GM21447 (cell line): ENCODE measurements at regions not wholly inside any gene's neighbourhood (a gene's known extent, or its start where the extent isn't known, plus 50 kb on each side); places are given as distances from the start of the nearest gene placed in this dataset.
"Not testable (repeated sequence)": the region's sequence is repeated elsewhere in the genome, so short reads cannot be mapped to it uniquely, and the experiment has no call there.

Source experiments
- ATAC-seq: cut with Tn5 transposase; IDR thresholded peaks from one replicate; pipeline ENCODE4 v1.9.1; 2021; ENCODE audit not compliant: unreplicated experiment

GRCh38 chr6:25150863-25151262, 128.3 kb upstream of the CARMIL1 start:
- ATAC-seq = no peak

GRCh38 chr6:25153079-25153478, 126.1 kb upstream of the CARMIL1 start:
- no peak for ATAC-seq

- no peak for ATAC-seq
Observed at GRCh38 chr6:25154034-25154596, 125.1 kb upstream of the CARMIL1 start.

- ATAC-seq = no peak
Observed at GRCh38 chr6:25155211-25155610, 124.0 kb upstream of the CARMIL1 start.

GRCh38 chr6:25156123-25156522, 123.1 kb upstream of the CARMIL1 start:
- no peak for ATAC-seq

- no peak for ATAC-seq
Observed at GRCh38 chr6:25157183-25157582, 122.0 kb upstream of the CARMIL1 start.

- no peak for ATAC-seq
Observed at GRCh38 chr6:25157842-25158241, 121.3 kb upstream of the CARMIL1 start.

- not testable (repeated sequence) for ATAC-seq
Observed at GRCh38 chr6:25160134-25160533, 119.0 kb upstream of the CARMIL1 start.

GRCh38 chr6:25165177-25165576, 114.0 kb upstream of the CARMIL1 start:
- no peak for ATAC-seq

- ATAC-seq = no peak
Observed at GRCh38 chr6:25165800-25166199, 113.4 kb upstream of the CARMIL1 start.

GRCh38 chr6:25166955-25167748, 112.0 kb upstream of the CARMIL1 start:
- ATAC-seq = no peak

GRCh38 chr6:25167961-25168360, 111.2 kb upstream of the CARMIL1 start:
- ATAC-seq = no peak

- ATAC-seq = no peak
Observed at GRCh38 chr6:25168637-25169036, 110.5 kb upstream of the CARMIL1 start.

GRCh38 chr6:25169553-25169952, 109.6 kb upstream of the CARMIL1 start:
- no peak for ATAC-seq

- no peak for ATAC-seq
Observed at GRCh38 chr6:25169961-25170360, 109.2 kb upstream of the CARMIL1 start.

GRCh38 chr6:25170640-25171039, 108.5 kb upstream of the CARMIL1 start:
- no peak for ATAC-seq

GRCh38 chr6:25171301-25171700, 107.9 kb upstream of the CARMIL1 start:
- ATAC-seq = no peak

- ATAC-seq = no peak
Observed at GRCh38 chr6:25172819-25173218, 106.4 kb upstream of the CARMIL1 start.

GRCh38 chr6:25173246-25173645, 105.9 kb upstream of the CARMIL1 start:
- ATAC-seq = no peak

GRCh38 chr6:25173951-25174474, 105.2 kb upstream of the CARMIL1 start:
- no peak for ATAC-seq

GRCh38 chr6:25174678-25175077, 104.5 kb upstream of the CARMIL1 start:
- no peak for ATAC-seq

GRCh38 chr6:25175196-25175595, 104.0 kb upstream of the CARMIL1 start:
- no peak for ATAC-seq
